Endodermal cell (in vitro differentiated cells): ENCODE measurements at regions not wholly inside any gene's neighbourhood (a gene's known extent, or its start where the extent isn't known, plus 50 kb on each side); places are given as distances from the start of the nearest gene placed in this dataset.

Source experiments
- DNase-seq: peaks from one replicate; pipeline ENCODE4 v3.0.0-alpha.2; 2017
- H3K27ac ChIP-seq: 2 replicates; pipeline ENCODE4 v1.5.1; 2013; ENCODE audit warnings: mild to moderate bottlenecking, low read depth, low read length, moderate library complexity
- H3K27me3 ChIP-seq: 2 replicates; pipeline ENCODE4 v1.6.1; 2013; ENCODE audit warnings: mild to moderate bottlenecking, low read length, moderate library complexity; ENCODE audit not compliant: insufficient read depth, control insufficient read depth, poor library complexity, severe bottlenecking
- H3K36me3 ChIP-seq: 2 replicates; pipeline ENCODE4 v1.7.0; 2013; ENCODE audit warnings: mild to moderate bottlenecking, low read length, moderate library complexity; ENCODE audit not compliant: control insufficient read depth, insufficient read depth
- H3K4me1 ChIP-seq: one replicate; pipeline ENCODE4 v1.7.0; 2013; ENCODE audit warnings: low read length; ENCODE audit not compliant: control insufficient read depth, insufficient read depth
- H3K4me3 ChIP-seq: 2 replicates; pipeline ENCODE4 v1.5.1; 2013; ENCODE audit warnings: mild to moderate bottlenecking, low read length, moderate library complexity
- H3K9ac ChIP-seq: 2 replicates; pipeline ENCODE4 v1.6.1; 2013; ENCODE audit warnings: mild to moderate bottlenecking, low read length, moderate library complexity; ENCODE audit not compliant: poor library complexity, severe bottlenecking; ENCODE audit errors: extremely low read depth
- H3K9me3 ChIP-seq: 2 replicates; pipeline ENCODE4 v1.6.1; 2013; ENCODE audit warnings: mild to moderate bottlenecking, low read length, moderate library complexity; ENCODE audit not compliant: control insufficient read depth
- H3K27ac Mint-ChIP-seq: 2 replicates; pipeline ENCODE4 v1.8.0; 2020; ENCODE audit warnings: mixed read lengths
- H3K27me3 Mint-ChIP-seq: 2 replicates; pipeline ENCODE4 v1.8.0; 2021; ENCODE audit warnings: mild to moderate bottlenecking, mixed read lengths; ENCODE audit not compliant: insufficient read depth
- H3K36me3 Mint-ChIP-seq: 2 replicates; pipeline ENCODE4 v1.8.0; 2020; ENCODE audit warnings: low read depth, mixed read lengths
- H3K4me1 Mint-ChIP-seq: 2 replicates; pipeline ENCODE4 v1.8.0; 2020; ENCODE audit warnings: mixed read lengths
- H3K4me3 Mint-ChIP-seq: 2 replicates; pipeline ENCODE4 v1.8.0; 2020; ENCODE audit warnings: mild to moderate bottlenecking, moderate library complexity, mixed read lengths
- H3K9me3 Mint-ChIP-seq: 2 replicates; pipeline ENCODE4 v1.8.0; 2020; ENCODE audit warnings: mild to moderate bottlenecking, mixed read lengths
- CTCF ChIP-seq: fragments of 200-600 bp; sonication (generic); conservative IDR thresholded peaks from 2 replicates; pipeline ENCODE4 v1.5.0; 2021; ENCODE audit warnings: antibody characterized with exemption, mild to moderate bottlenecking
- whole genome bisulfite sequencing, 2 experiments: methylation state at CpG; one replicate each; pipeline versions ENCODE4 v1.1.5 to v1.1.7; 2013; ENCODE audit warnings: missing lambda C conversion rate in 2 of 2, mixed read lengths in 1 of 2; ENCODE audit not compliant: insufficient coverage in 1 of 2, insufficient read length in 1 of 2; 5-methylcytosine and 5-hydroxymethylcytosine counted together

DNA sequence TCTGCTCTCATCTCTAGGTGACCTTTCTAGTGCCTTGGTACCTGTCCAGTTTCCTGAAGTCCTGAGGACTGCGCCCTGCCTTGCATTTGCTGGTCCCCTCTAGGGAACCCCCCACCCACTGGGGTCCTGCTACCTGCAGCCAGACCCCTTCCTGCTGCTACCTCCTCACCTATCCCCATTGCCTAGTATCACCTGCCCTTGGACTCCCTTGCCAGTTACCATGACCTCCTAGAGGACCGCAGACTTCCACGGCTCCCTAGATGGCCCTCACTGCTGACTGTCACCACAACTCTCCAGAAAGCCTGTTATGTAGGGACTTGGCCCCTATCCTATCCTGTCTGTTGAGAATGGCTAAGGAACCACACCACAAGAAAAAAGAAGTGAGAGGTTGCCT, 166.6 kb downstream of the EFNB1 start:
- H3K9ac ChIP-seq = no peak overlapping the region

GRCh38 chrX:68994891-68995255, 166.1 kb downstream of the EFNB1 start:
- Mint-ChIP-seq H3K4me3 (no peak overlapping the region), H3K4me1 (peaks cover 11% of the 10 kb centered on the region), H3K36me3 (no peaks in the 10 kb centered on the region), H3K27me3 (no peaks in the 10 kb centered on the region), H3K9me3 (peaks cover 46% of the 10 kb centered on the region), H3K27ac (no peak overlapping the region)
- peaks cover 3% of the 10 kb centered on the region for H3K4me1 ChIP-seq
- WGBS, 2 experiments = 98% methylated on average over 2 of the region's 2 CpGs; no CpG with 5 or more reads in 1 of the 2 experiments
- H3K36me3 ChIP-seq = no peaks in the 10 kb centered on the region
- no peak overlapping the region for H3K9ac ChIP-seq
- H3K9me3 ChIP-seq = no peaks in the 10 kb centered on the region
- DNase-seq = no peak
- no peaks in the 10 kb centered on the region for H3K27me3 ChIP-seq
- no peak overlapping the region for H3K27ac ChIP-seq
- no peak for TF ChIP-seq CTCF
- H3K4me3 ChIP-seq = no peak overlapping the region

More for the DNA sequence above, 166.6 kb downstream of the EFNB1 start:
- no peak overlapping the region for H3K27ac ChIP-seq
- no peaks in the 10 kb centered on the region for H3K36me3 ChIP-seq
- H3K9me3 Mint-ChIP-seq = peaks cover 42% of the 10 kb centered on the region
- TF ChIP-seq CTCF = no peak
- WGBS, 2 experiments = 98% methylated on average over 3 of the region's 3 CpGs; no CpG with 5 or more reads in 1 of the 2 experiments
- peak; percentile 20 for DNase-seq
- H3K27ac Mint-ChIP-seq = no peak overlapping the region
- peaks cover 6% of the 10 kb centered on the region for H3K4me1 Mint-ChIP-seq
- no peaks in the 10 kb centered on the region for H3K9me3 ChIP-seq
- no peak overlapping the region for H3K4me3 Mint-ChIP-seq
- H3K36me3 Mint-ChIP-seq = no peaks in the 10 kb centered on the region
- H3K4me1 ChIP-seq = peaks cover 3% of the 10 kb centered on the region
- H3K27me3 ChIP-seq = no peaks in the 10 kb centered on the region
- no peak overlapping the region for H3K4me3 ChIP-seq
- H3K27me3 Mint-ChIP-seq = no peaks in the 10 kb centered on the region

DNA sequence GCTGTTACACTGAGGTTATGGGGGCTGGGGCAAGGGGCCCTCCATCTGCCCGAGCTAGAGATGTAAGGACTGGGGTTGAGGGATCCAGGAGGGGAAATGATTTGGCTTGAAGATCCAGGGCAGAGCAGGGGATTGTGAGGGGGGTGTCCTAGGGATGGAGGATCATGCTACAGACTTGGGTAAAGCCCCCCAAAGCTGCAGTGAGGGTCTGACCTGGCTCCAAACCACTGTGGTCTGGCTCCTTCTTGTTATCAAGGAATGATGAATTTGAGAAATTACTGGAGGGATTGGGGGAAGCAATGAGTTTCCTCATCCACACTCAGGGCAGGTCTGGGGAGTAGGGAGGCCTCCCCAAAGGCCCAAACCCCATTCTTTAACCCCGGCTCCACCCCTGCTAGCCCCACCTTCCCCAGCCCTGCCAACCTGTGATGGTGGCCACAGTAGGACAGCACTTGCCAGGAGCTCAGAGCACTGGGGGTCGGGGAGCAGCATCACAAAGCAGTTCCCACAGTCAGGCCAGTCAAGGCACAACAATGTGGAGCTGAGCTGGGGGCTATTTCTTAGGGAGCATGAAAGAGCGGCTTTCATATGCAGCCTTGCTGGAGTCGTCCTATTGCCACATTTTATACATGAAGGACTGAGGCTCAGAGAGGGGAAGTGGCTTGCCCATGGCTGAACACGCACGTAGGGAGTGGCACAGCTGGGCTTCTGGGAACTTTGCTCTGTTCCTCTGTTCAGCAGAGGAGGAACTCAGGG, 165.5 kb downstream of the EFNB1 start:
- no peak overlapping the region for H3K9ac ChIP-seq
- Mint-ChIP-seq H3K36me3 (no peaks in the 10 kb centered on the region), H3K4me3 (no peak overlapping the region), H3K27ac (no peak overlapping the region), H3K4me1 (peaks cover 11% of the 10 kb centered on the region), H3K9me3 (peaks cover 46% of the 10 kb centered on the region), H3K27me3 (no peaks in the 10 kb centered on the region)
- peak; percentile 26 for DNase-seq
- H3K36me3 ChIP-seq = no peaks in the 10 kb centered on the region
- H3K4me3 ChIP-seq = no peak overlapping the region
- no peak overlapping the region for H3K27ac ChIP-seq
- H3K9me3 ChIP-seq = no peaks in the 10 kb centered on the region
- no peaks in the 10 kb centered on the region for H3K27me3 ChIP-seq
- no peak for TF ChIP-seq CTCF
- peaks cover 3% of the 10 kb centered on the region for H3K4me1 ChIP-seq
- WGBS, 2 experiments = 82 to 85% methylated on average over 3 to 7 of the region's 7 CpGs
